Vagina (tissue), 2 donors: ENCODE measurements at regions not wholly inside any gene's neighbourhood (a gene's known extent, or its start where the extent isn't known, plus 50 kb on each side); places are given as distances from the start of the nearest gene placed in this dataset.

Source experiments
- CTCF ChIP-seq, 3 experiments: fragments of 450-650 bp in 2 of 3; fragments of 200-600 bp in 1 of 3; sonication (generic) in 1 of 3; IDR thresholded peaks; one replicate each; pipeline ENCODE4 v1.5.1; 2017 to 2019; ENCODE audit warnings: antibody characterized with exemption in 3 of 3, mild to moderate bottlenecking in 2 of 3, moderate library complexity in 2 of 3
- POLR2A ChIP-seq, 2 donors: fragments of 450-650 bp; IDR thresholded peaks; one replicate each; pipeline ENCODE4 v1.6.1; 2017; ENCODE audit warnings: antibody characterized with exemption in 2 of 2, mild to moderate bottlenecking in 2 of 2, moderate library complexity in 2 of 2
- POLR2AphosphoS5 ChIP-seq, 2 donors: sonication (generic); formaldehyde crosslinking; IDR thresholded peaks; one replicate each; pipeline ENCODE4 v1.9.0; 2017; ENCODE audit warnings: antibody characterized with exemption in 2 of 2, mild to moderate bottlenecking in 2 of 2, low read depth in 1 of 2; ENCODE audit not compliant: insufficient read depth in 1 of 2

- no peak for TF ChIP-seq CTCF (IDR thresholded peaks at IDR 0.05)
- TF ChIP-seq POLR2AphosphoS5 (IDR thresholded peaks at IDR 0.05; ENCODE audit: insufficient read depth in 1 of 2, low read depth in 1 of 2), result no peak
- no peak for TF ChIP-seq POLR2A (IDR thresholded peaks at IDR 0.05)
These were observed 679.2 kb downstream of the NLGN4X start for GRCh38 chrX:5549512-5549911.
